GM19240 (cell line): ENCODE measurements at regions not wholly inside any gene's neighbourhood (a gene's known extent, or its start where the extent isn't known, plus 50 kb on each side); places are given as distances from the start of the nearest gene placed in this dataset.

ENCODE experiments used
- DNase-seq: peaks from one replicate; pipeline ENCODE4 v3.0.0; 2011; ENCODE audit warnings: low spot score; ENCODE audit not compliant: insufficient read length

GRCh38 chr3:6549296-6549695 is 311.6 kb upstream of the GRM7 start:
- DNase-seq: no peak

- DNase-seq: no peak
Observed at GRCh38 chr3:6551165-6551564, 309.8 kb upstream of the GRM7 start.

GRCh38 chr3:6560259-6560658 is 300.7 kb upstream of the GRM7 start:
- DNase-seq: no peak

GRCh38 chr3:6567241-6567640 is 293.7 kb upstream of the GRM7 start:
- DNase-seq: no peak

GRCh38 chr3:6568999-6569493 is 291.9 kb upstream of the GRM7 start:
- DNase-seq: no peak

GRCh38 chr3:6571448-6571847 is 289.5 kb upstream of the GRM7 start:
- no peak for DNase-seq

GRCh38 chr3:6577584-6577983 is 283.3 kb upstream of the GRM7 start:
- DNase-seq: no peak

- DNase-seq: no peak
Observed at GRCh38 chr3:6578526-6578925, 282.4 kb upstream of the GRM7 start.

GRCh38 chr3:6580808-6581207 is 280.1 kb upstream of the GRM7 start:
- no peak for DNase-seq

- DNase-seq: no peak
Observed at GRCh38 chr3:6585360-6585759, 275.6 kb upstream of the GRM7 start.

GRCh38 chr3:6600237-6600636 is 260.7 kb upstream of the GRM7 start:
- no peak for DNase-seq

GRCh38 chr3:6601374-6601773 is 259.5 kb upstream of the GRM7 start:
- DNase-seq: no peak

- DNase-seq: no peak
Observed at GRCh38 chr3:6602329-6602728, 258.6 kb upstream of the GRM7 start.

GRCh38 chr3:6605227-6605626 is 255.7 kb upstream of the GRM7 start:
- DNase-seq: no peak

- no peak for DNase-seq
Observed at GRCh38 chr3:6608843-6609242, 252.1 kb upstream of the GRM7 start.

- no peak for DNase-seq
Observed at GRCh38 chr3:6612034-6612616, 248.8 kb upstream of the GRM7 start.

GRCh38 chr3:6622260-6622659 is 238.7 kb upstream of the GRM7 start:
- DNase-seq: no peak

- no peak for DNase-seq
Observed at GRCh38 chr3:6622712-6623111, 238.2 kb upstream of the GRM7 start.

GRCh38 chr3:6631376-6631775 is 229.5 kb upstream of the GRM7 start:
- DNase-seq: no peak

- DNase-seq: no peak
Observed at GRCh38 chr3:6640907-6641306, 220.0 kb upstream of the GRM7 start.

GRCh38 chr3:6644070-6644929 is 216.6 kb upstream of the GRM7 start:
- no peak for DNase-seq

- no peak for DNase-seq
Observed at GRCh38 chr3:6654670-6655069, 206.2 kb upstream of the GRM7 start.

GRCh38 chr3:6655275-6655674 is 205.6 kb upstream of the GRM7 start:
- no peak for DNase-seq
